Endodermal cell (in vitro differentiated cells): ENCODE measurements at regions not wholly inside any gene's neighbourhood (a gene's known extent, or its start where the extent isn't known, plus 50 kb on each side); places are given as distances from the start of the nearest gene placed in this dataset.

ENCODE experiments used
- DNase-seq: peaks from one replicate; pipeline ENCODE4 v3.0.0-alpha.2; 2017
- H3K27ac ChIP-seq: 2 replicates; pipeline ENCODE4 v1.5.1; 2013; ENCODE audit warnings: mild to moderate bottlenecking, low read depth, low read length, moderate library complexity
- H3K27me3 ChIP-seq: 2 replicates; pipeline ENCODE4 v1.6.1; 2013; ENCODE audit warnings: mild to moderate bottlenecking, low read length, moderate library complexity; ENCODE audit not compliant: insufficient read depth, control insufficient read depth, poor library complexity, severe bottlenecking
- H3K36me3 ChIP-seq: 2 replicates; pipeline ENCODE4 v1.7.0; 2013; ENCODE audit warnings: mild to moderate bottlenecking, low read length, moderate library complexity; ENCODE audit not compliant: control insufficient read depth, insufficient read depth
- H3K4me1 ChIP-seq: one replicate; pipeline ENCODE4 v1.7.0; 2013; ENCODE audit warnings: low read length; ENCODE audit not compliant: control insufficient read depth, insufficient read depth
- H3K4me3 ChIP-seq: 2 replicates; pipeline ENCODE4 v1.5.1; 2013; ENCODE audit warnings: mild to moderate bottlenecking, low read length, moderate library complexity
- H3K9ac ChIP-seq: 2 replicates; pipeline ENCODE4 v1.6.1; 2013; ENCODE audit warnings: mild to moderate bottlenecking, low read length, moderate library complexity; ENCODE audit not compliant: poor library complexity, severe bottlenecking; ENCODE audit errors: extremely low read depth
- H3K9me3 ChIP-seq: 2 replicates; pipeline ENCODE4 v1.6.1; 2013; ENCODE audit warnings: mild to moderate bottlenecking, low read length, moderate library complexity; ENCODE audit not compliant: control insufficient read depth
- H3K27ac Mint-ChIP-seq: 2 replicates; pipeline ENCODE4 v1.8.0; 2020; ENCODE audit warnings: mixed read lengths
- H3K27me3 Mint-ChIP-seq: 2 replicates; pipeline ENCODE4 v1.8.0; 2021; ENCODE audit warnings: mild to moderate bottlenecking, mixed read lengths; ENCODE audit not compliant: insufficient read depth
- H3K36me3 Mint-ChIP-seq: 2 replicates; pipeline ENCODE4 v1.8.0; 2020; ENCODE audit warnings: low read depth, mixed read lengths
- H3K4me1 Mint-ChIP-seq: 2 replicates; pipeline ENCODE4 v1.8.0; 2020; ENCODE audit warnings: mixed read lengths
- H3K4me3 Mint-ChIP-seq: 2 replicates; pipeline ENCODE4 v1.8.0; 2020; ENCODE audit warnings: mild to moderate bottlenecking, moderate library complexity, mixed read lengths
- H3K9me3 Mint-ChIP-seq: 2 replicates; pipeline ENCODE4 v1.8.0; 2020; ENCODE audit warnings: mild to moderate bottlenecking, mixed read lengths
- CTCF ChIP-seq: fragments of 200-600 bp; sonication (generic); conservative IDR thresholded peaks from 2 replicates; pipeline ENCODE4 v1.5.0; 2021; ENCODE audit warnings: antibody characterized with exemption, mild to moderate bottlenecking
- WGBS, 2 experiments: methylation state at CpG; one replicate each; pipeline versions ENCODE4 v1.1.5 to v1.1.7; 2013; ENCODE audit warnings: missing lambda C conversion rate in 2 of 2, mixed read lengths in 1 of 2; ENCODE audit not compliant: insufficient coverage in 1 of 2, insufficient read length in 1 of 2; 5-methylcytosine and 5-hydroxymethylcytosine counted together

- Histone ChIP-seq H3K9ac (no peak overlapping the region), H3K4me1 (no peaks in the 10 kb centered on the region), H3K4me3 (no peak overlapping the region), H3K9me3 (no peaks in the 10 kb centered on the region), H3K27me3 (no peaks in the 10 kb centered on the region), H3K36me3 (no peaks in the 10 kb centered on the region), H3K27ac (no peak overlapping the region)
- Mint-ChIP-seq H3K27ac (no peak overlapping the region), H3K27me3 (no peaks in the 10 kb centered on the region), H3K9me3 (no peaks in the 10 kb centered on the region), H3K4me3 (no peak overlapping the region), H3K36me3 (no peaks in the 10 kb centered on the region), H3K4me1 (no peaks in the 10 kb centered on the region)
- no peak for TF ChIP-seq CTCF
- WGBS, 2 experiments, result 91 to 100% methylated on average over 2 to 3 of the region's 3 CpGs
- no peak for DNase-seq
Observed at GRCh38 chr1:212182579-212182978, 102.6 kb upstream of the PPP2R5A start.

- H3K4me1 Mint-ChIP-seq, result no peaks in the 10 kb centered on the region
- Histone ChIP-seq H3K4me1 (no peaks in the 10 kb centered on the region), H3K36me3 (no peaks in the 10 kb centered on the region), H3K27ac (no peak overlapping the region), H3K27me3 (no peaks in the 10 kb centered on the region), H3K9ac (no peak overlapping the region), H3K9me3 (no peaks in the 10 kb centered on the region), H3K4me3 (no peak overlapping the region)
- no peaks in the 10 kb centered on the region for H3K27me3 Mint-ChIP-seq
- H3K36me3 Mint-ChIP-seq, result no peaks in the 10 kb centered on the region
- no peak overlapping the region for H3K4me3 Mint-ChIP-seq
- H3K9me3 Mint-ChIP-seq, result no peaks in the 10 kb centered on the region
- WGBS, 2 experiments, result 84 to 91% methylated on average over 3 to 8 of the region's 8 CpGs
- no peak for TF ChIP-seq CTCF
- no peak overlapping the region for H3K27ac Mint-ChIP-seq
- DNase-seq, result no peak
Observed at GRCh38 chr1:212186427-212187207, 98.6 kb upstream of the PPP2R5A start.

- DNase-seq, result no peak
- no peak for TF ChIP-seq CTCF
- Histone ChIP-seq H3K9ac (no peak overlapping the region), H3K9me3 (no peaks in the 10 kb centered on the region), H3K27ac (no peak overlapping the region), H3K27me3 (no peaks in the 10 kb centered on the region), H3K4me3 (no peak overlapping the region), H3K4me1 (no peaks in the 10 kb centered on the region), H3K36me3 (no peaks in the 10 kb centered on the region)
- Mint-ChIP-seq H3K27me3 (no peaks in the 10 kb centered on the region), H3K36me3 (no peaks in the 10 kb centered on the region), H3K4me3 (no peak overlapping the region), H3K4me1 (no peaks in the 10 kb centered on the region), H3K27ac (no peak overlapping the region), H3K9me3 (no peaks in the 10 kb centered on the region)
- WGBS, 2 experiments, result 92 to 94% methylated on average over 5 to 6 of the region's 6 CpGs
Observed at GRCh38 chr1:212188599-212189351, 96.4 kb upstream of the PPP2R5A start.
